A549 (cell line): ENCODE measurements at regions not wholly inside any gene's neighbourhood (a gene's known extent, or its start where the extent isn't known, plus 50 kb on each side); places are given as distances from the start of the nearest gene placed in this dataset.

Experiments used
- ATAC-seq, 2 experiments: fragments of 200-7000 bp in 1 of 2; fragments of >200 bp in 1 of 2; cut with Nextera tagmentation in 1 of 2; cut with Tn5 transposase in 1 of 2; 3 replicates each; pipeline versions ENCODE4 v1.8.0 to v1.9.1; 2018 to 2020; ENCODE audit warnings: mild to moderate bottlenecking in 1 of 2, moderate library complexity in 1 of 2
- CTCF ChIA-PET: fragments of 300-600 bp; sonication (Branson Sonifier 250); formaldehyde crosslinking; extraction: SDS; loops from one replicate; lab custom pipeline; 2021; ENCODE audit warnings: antibody characterized with exemption, inconsistent platforms; lab: Yijun Ruan, JAX
- POLR2A ChIA-PET: fragments of 350-600 bp; formaldehyde crosslinking; extraction: SDS; loops from one replicate; lab custom pipeline; 2021; ENCODE audit warnings: antibody characterized with exemption, inconsistent platforms; lab: Yijun Ruan, JAX
- DNase-seq, 2 experiments: peaks; one replicate each; pipeline versions ENCODE4 v3.0.0 to v3.0.0-alpha.2; 2011 to 2016; ENCODE audit warnings: low read depth in 1 of 2, low spot score in 1 of 2
- FAIRE-seq: peaks from 2 replicates; lab custom pipeline; 2011; peaks lifted over from hg19 to GRCh38; lab: Jason Lieb, UNC
- H3K27ac ChIP-seq, 2 experiments: fragments of >200 bp; sonication (Bioruptor Twin); formaldehyde crosslinking; 3 replicates each; pipeline ENCODE4 v1.5.1; 2016 to 2017
- H3K4me1 ChIP-seq: fragments of >200 bp; sonication (Bioruptor Twin); formaldehyde crosslinking; 3 replicates; pipeline ENCODE4 v1.6.1; 2016
- H3K4me2 ChIP-seq: fragments of >200 bp; sonication (Bioruptor Twin); formaldehyde crosslinking; 3 replicates; pipeline ENCODE4 v1.6.1; 2016
- H3K4me3 ChIP-seq: fragments of >200 bp; sonication (Bioruptor Twin); formaldehyde crosslinking; 3 replicates; pipeline ENCODE4 v1.5.1; 2016
- H3K9me3 ChIP-seq: fragments of >200 bp; sonication (Bioruptor Twin); formaldehyde crosslinking; 3 replicates; pipeline ENCODE4 v1.6.1; 2016
- ATOH8 ChIP-seq: fragments of 250-450 bp; sonication (Bioruptor Pico); IDR thresholded peaks from 2 replicates; pipeline ENCODE4 v1.5.0; 2020; ENCODE audit warnings: low read depth, mild to moderate bottlenecking, moderate library complexity
- BHLHE40 ChIP-seq: IDR thresholded peaks from 2 replicates; pipeline ENCODE4 v1.6.1; 2012; ENCODE audit warnings: low read depth, low read length, inconsistent platforms
- E2F6 ChIP-seq: IDR thresholded peaks from 2 replicates; pipeline ENCODE4 v1.6.1; 2012; ENCODE audit warnings: low read depth, borderline replicate concordance
- EHMT2 ChIP-seq: fragments of 200-600 bp; sonication (generic); IDR thresholded peaks from 2 replicates; pipeline ENCODE4 v1.6.1; 2016; ENCODE audit warnings: antibody characterized with exemption, low read depth, mild to moderate bottlenecking, moderate library complexity
- ESRRA ChIP-seq: fragments of 150-350 bp; IDR thresholded peaks from 2 replicates; pipeline ENCODE4 v1.6.1; 2014; ENCODE audit warnings: mild to moderate bottlenecking, low read length, borderline replicate concordance
- HES2 ChIP-seq: fragments of >200 bp; sonication (Bioruptor Twin); formaldehyde crosslinking; IDR thresholded peaks from 2 replicates; pipeline ENCODE4 v1.6.1; 2016
- HEYL ChIP-seq: fragments of 250-450 bp; sonication (Bioruptor Pico); IDR thresholded peaks from 2 replicates; pipeline ENCODE4 v1.8.0; 2021; ENCODE audit warnings: mild to moderate bottlenecking, moderate library complexity
- HMGXB4 ChIP-seq: fragments of 250-450 bp; sonication (Bioruptor Pico); IDR thresholded peaks from 2 replicates; pipeline ENCODE4 v1.5.0; 2021; ENCODE audit warnings: mild to moderate bottlenecking, moderate library complexity, borderline replicate concordance
- HOXB13 ChIP-seq: fragments of 250-450 bp; sonication (Bioruptor Pico); IDR thresholded peaks from 2 replicates; pipeline ENCODE4 v1.5.0; 2020; ENCODE audit warnings: low read depth, mild to moderate bottlenecking, moderate library complexity
- HOXB5 ChIP-seq: fragments of 250-450 bp; sonication (Bioruptor Pico); IDR thresholded peaks from 2 replicates; pipeline ENCODE4 v1.5.0; 2020; ENCODE audit warnings: mild to moderate bottlenecking, moderate library complexity
- MAFK ChIP-seq: fragments of 450-650 bp; IDR thresholded peaks from 2 replicates; pipeline ENCODE4 v1.6.1; 2014; ENCODE audit not compliant: partially characterized antibody
- MAX ChIP-seq: IDR thresholded peaks from 2 replicates; pipeline ENCODE4 v1.6.1; 2012
- MAZ ChIP-seq: fragments of 150-350 bp; IDR thresholded peaks from 2 replicates; pipeline ENCODE4 v1.6.1; 2014; ENCODE audit warnings: antibody characterized with exemption, low read depth, low read length, borderline replicate concordance
- MYC ChIP-seq: IDR thresholded peaks from 2 replicates; pipeline ENCODE4 v1.6.1; 2012; ENCODE audit warnings: mild to moderate bottlenecking, inconsistent platforms, low read length, improper control_type of control experiment, borderline replicate concordance
- NR3C1 ChIP-seq: fragments of >200 bp; sonication (Bioruptor Twin); formaldehyde crosslinking; IDR thresholded peaks from 3 replicates; pipeline ENCODE4 v1.6.1; 2017
- PHF8 ChIP-seq: fragments of 200-600 bp; sonication (generic); IDR thresholded peaks from 2 replicates; pipeline ENCODE4 v1.6.1; 2016; ENCODE audit warnings: low read depth, mild to moderate bottlenecking, antibody characterized with exemption, moderate library complexity, borderline replicate concordance
- POLR2A ChIP-seq: IDR thresholded peaks from 2 replicates; pipeline ENCODE4 v1.6.1; 2012; ENCODE audit warnings: mild to moderate bottlenecking, low read length
- RCOR1 ChIP-seq: fragments of 150-350 bp; IDR thresholded peaks from 2 replicates; pipeline ENCODE4 v1.6.1; 2014; ENCODE audit warnings: antibody characterized with exemption, low read length, low read depth
- REST ChIP-seq: fragments of 200-600 bp; sonication (generic); IDR thresholded peaks from 2 replicates; pipeline ENCODE4 v1.6.1; 2016; ENCODE audit warnings: antibody characterized with exemption, mild to moderate bottlenecking, moderate library complexity
- RFX5 ChIP-seq: fragments of 450-650 bp; IDR thresholded peaks from 2 replicates; pipeline ENCODE4 v1.7.1; 2014; ENCODE audit warnings: antibody characterized with exemption, mild to moderate bottlenecking, moderate library complexity
- SMC3 ChIP-seq: fragments of >200 bp; sonication (Bioruptor Twin); formaldehyde crosslinking; IDR thresholded peaks from 3 replicates; pipeline ENCODE4 v1.6.1; 2018; ENCODE audit warnings: inconsistent platforms
- SREBF2 ChIP-seq: fragments of 450-650 bp; IDR thresholded peaks from 2 replicates; pipeline ENCODE4 v1.6.1; 2014; ENCODE audit warnings: mild to moderate bottlenecking, moderate library complexity
- TFCP2L1 ChIP-seq: fragments of 250-450 bp; sonication (Bioruptor Pico); IDR thresholded peaks from 2 replicates; pipeline ENCODE4 v1.5.0; 2021; ENCODE audit warnings: mild to moderate bottlenecking
- USF2 ChIP-seq: fragments of 450-650 bp; IDR thresholded peaks from 2 replicates; pipeline ENCODE4 v1.6.1; 2014; ENCODE audit warnings: antibody characterized with exemption
- WGBS: methylation state at CpG from one replicate; pipeline ENCODE4 v1.1.6; 2017; ENCODE audit errors: missing lambda C conversion rate; 5-methylcytosine and 5-hydroxymethylcytosine counted together

GRCh38 chr18:78192054-78192453 is 787.6 kb upstream of the SALL3 start:
- CTCF ChIA-PET, result no interaction called here
- Histone ChIP-seq H3K9me3 (no peaks in the 10 kb centered on the region), H3K4me1 (no peaks in the 10 kb centered on the region), H3K4me2 (no peak overlapping the region), H3K27ac (no peak overlapping the region), H3K4me3 (no peak overlapping the region)
- WGBS, result 0% methylated on average over 1 of the region's 1 CpG
- POLR2A ChIA-PET, result no interaction called here
- ATAC-seq (no peak), DNase-seq (no peak), FAIRE-seq (no peak)
- TF ChIP-seq SREBF2 (no peak), SMC3 (no peak), PHF8 (no peak), HOXB5 (no peak), TFCP2L1 (CRISPR knock-in tag) (no peak), BHLHE40 (no peak), HOXB13 (CRISPR knock-in tag) (no peak), NR3C1 (no peak), ATOH8 (CRISPR knock-in tag) (no peak), USF2 (no peak), EHMT2 (no peak)

GRCh38 chr18:78196280-78196679 is 783.3 kb upstream of the SALL3 start:
- Histone ChIP-seq H3K9me3 (no peaks in the 10 kb centered on the region), H3K4me2 (no peak overlapping the region), H3K4me1 (no peaks in the 10 kb centered on the region), H3K27ac (no peak overlapping the region), H3K4me3 (no peak overlapping the region)
- WGBS, result 0% methylated on average over 2 of the region's 2 CpGs
- FAIRE-seq, result no peak
- ChIA-PET POLR2A (no interaction called here), CTCF (no interaction called here)
- no peak for ATAC-seq
- DNase-seq, result no peak
- TF ChIP-seq HES2 (no peak), MAFK (no peak), RCOR1 (no peak), MAX (no peak), REST (no peak), MAZ (no peak), ESRRA (no peak), RFX5 (no peak), MYC (no peak), ATOH8 (CRISPR knock-in tag) (no peak), EHMT2 (no peak), HMGXB4 (no peak), E2F6 (no peak), HEYL (CRISPR knock-in tag) (no peak), POLR2A (no peak), BHLHE40 (no peak)
